Mucosa of rectum (tissue), 2 donors: ENCODE measurements at regions not wholly inside any gene's neighbourhood (a gene's known extent, or its start where the extent isn't known, plus 50 kb on each side); places are given as distances from the start of the nearest gene placed in this dataset.

ENCODE experiments used
- H3K27ac ChIP-seq, 2 donors: one replicate each; pipeline ENCODE4 v1.7.0; 2013; ENCODE audit warnings: inconsistent platforms in 2 of 2, low read depth in 2 of 2, low read length in 2 of 2
- H3K27me3 ChIP-seq, 2 donors: one replicate each; pipeline ENCODE4 v1.7.0; 2013; ENCODE audit warnings: low read length in 2 of 2; ENCODE audit not compliant: control insufficient read depth in 2 of 2, insufficient read depth in 2 of 2
- H3K36me3 ChIP-seq, 2 donors: one replicate each; pipeline ENCODE4 v1.7.0; 2013; ENCODE audit warnings: low read length in 2 of 2; ENCODE audit not compliant: control insufficient read depth in 2 of 2, insufficient read depth in 2 of 2
- H3K4me1 ChIP-seq, 2 donors: one replicate each; pipeline ENCODE4 v1.7.0; 2013; ENCODE audit warnings: low read length in 2 of 2, mild to moderate bottlenecking in 1 of 2; ENCODE audit not compliant: control insufficient read depth in 2 of 2, insufficient read depth in 2 of 2
- H3K4me3 ChIP-seq, 2 donors: one replicate each; pipeline ENCODE4 v1.7.0; 2013; ENCODE audit warnings: low read length in 2 of 2
- H3K9ac ChIP-seq, 2 donors: one replicate each; pipeline ENCODE4 v1.7.0; 2013; ENCODE audit warnings: low read length in 2 of 2, low read depth in 1 of 2, mild to moderate bottlenecking in 1 of 2
- H3K9me3 ChIP-seq, 2 donors: one replicate each; pipeline ENCODE4 v1.7.0; 2013; ENCODE audit warnings: low read length in 2 of 2; ENCODE audit not compliant: control insufficient read depth in 2 of 2
- donor health status: healthy.
- donor health status: Normal muscosa, but diverticular disease.

DNA sequence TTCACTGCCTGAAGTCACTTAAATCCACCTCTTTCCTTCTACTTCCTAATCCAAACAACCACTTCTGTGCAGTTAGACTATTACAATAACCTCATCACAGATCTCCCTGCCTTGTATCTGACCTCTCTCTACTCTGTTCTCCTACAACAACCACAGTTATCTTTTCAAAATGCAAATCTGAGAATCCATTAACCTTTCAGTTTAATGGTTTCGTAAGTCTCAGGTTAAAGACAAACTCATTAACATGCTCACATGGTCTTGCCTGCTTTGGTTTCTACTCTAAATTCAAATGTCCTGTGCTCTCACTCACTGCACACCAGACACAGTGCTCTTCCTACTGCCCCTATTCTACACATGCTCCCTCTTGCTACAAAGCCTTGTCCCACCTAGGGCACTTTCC lies 406.5 kb upstream of the THBS1 start:
- H3K27me3 ChIP-seq: no peaks in the 10 kb centered on the region
- peaks cover 0 to 5% of the 10 kb centered on the region in 2 donors for H3K4me1 ChIP-seq
- no peaks in the 10 kb centered on the region for H3K9me3 ChIP-seq
- H3K27ac ChIP-seq: no peak overlapping the region
- no peak overlapping the region for H3K9ac ChIP-seq
- no peak overlapping the region for H3K4me3 ChIP-seq
- H3K36me3 ChIP-seq: no peaks in the 10 kb centered on the region

DNA sequence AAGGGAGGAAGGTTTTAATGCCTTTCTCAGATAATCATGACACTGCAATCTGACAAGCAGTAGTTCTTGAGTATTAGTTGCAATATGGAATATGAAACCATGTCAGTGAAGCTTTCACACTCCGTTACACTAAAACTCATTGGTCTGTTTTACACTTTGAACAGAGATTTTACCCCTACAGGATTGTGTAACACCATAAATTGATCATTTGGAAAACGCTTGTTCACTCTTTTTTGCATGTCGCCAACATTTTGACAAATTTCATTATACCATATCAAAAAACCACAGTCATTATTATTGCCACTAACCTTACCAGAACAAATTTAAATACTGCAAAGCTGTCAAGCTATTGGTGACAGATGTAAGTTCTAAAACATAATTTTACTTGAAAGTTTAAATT lies 404.8 kb upstream of the THBS1 start:
- Histone ChIP-seq H3K9ac (no peak overlapping the region), H3K4me3 (no peak overlapping the region), H3K9me3 (no peaks in the 10 kb centered on the region), H3K4me1 (peaks cover 0 to 5% of the 10 kb centered on the region in 2 donors), H3K27ac (no peak overlapping the region), H3K27me3 (no peaks in the 10 kb centered on the region), H3K36me3 (no peaks in the 10 kb centered on the region)

DNA sequence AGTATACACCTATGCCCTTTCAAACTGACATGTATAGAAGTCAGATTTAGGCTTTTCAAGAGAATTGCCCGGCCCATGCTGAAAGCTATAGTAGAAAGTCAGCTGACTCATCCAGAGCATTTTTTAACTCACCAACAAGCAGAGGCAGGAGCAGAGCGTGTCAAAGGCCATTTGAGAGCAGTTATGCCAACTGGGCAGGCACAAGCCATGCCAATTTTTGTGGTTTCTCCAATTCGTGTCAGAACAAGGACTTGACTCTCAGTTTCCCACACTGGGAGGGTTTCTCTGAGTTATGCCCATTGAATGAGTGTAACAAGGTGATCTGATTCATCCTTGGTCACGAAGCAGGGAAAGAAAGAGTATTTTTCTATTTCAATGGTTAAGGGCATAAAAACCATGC lies 403.3 kb upstream of the THBS1 start:
- no peak overlapping the region for H3K27ac ChIP-seq
- H3K36me3 ChIP-seq: no peaks in the 10 kb centered on the region
- H3K27me3 ChIP-seq: no peaks in the 10 kb centered on the region
- peaks cover 0 to 11% of the 10 kb centered on the region in 2 donors for H3K4me1 ChIP-seq
- no peaks in the 10 kb centered on the region for H3K9me3 ChIP-seq
- H3K9ac ChIP-seq: no peak overlapping the region
- H3K4me3 ChIP-seq: no peak overlapping the region

DNA sequence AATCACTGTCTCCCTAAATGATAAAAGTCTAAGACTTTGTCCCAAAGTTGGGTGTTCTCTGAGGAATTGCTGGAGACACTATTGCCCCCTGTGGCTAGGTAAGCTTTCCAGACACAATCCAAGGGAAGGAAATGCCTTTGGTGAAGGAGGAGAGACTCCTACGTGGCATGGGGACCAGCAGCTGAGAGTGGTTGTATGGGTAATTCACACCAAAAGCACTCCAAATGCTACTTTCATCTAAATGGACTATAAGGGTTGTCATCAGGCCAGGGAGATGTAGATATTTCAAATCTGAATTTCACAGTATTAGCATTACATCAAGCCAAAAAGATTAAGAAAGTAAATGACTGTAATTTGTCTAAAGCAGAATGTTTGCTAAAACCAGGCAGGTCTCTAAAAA lies 400.8 kb upstream of the THBS1 start:
- Histone ChIP-seq H3K27me3 (no peaks in the 10 kb centered on the region), H3K9ac (no peak overlapping the region), H3K4me1 (peaks cover 0 to 6% of the 10 kb centered on the region in 2 donors), H3K27ac (no peak overlapping the region), H3K4me3 (no peak overlapping the region), H3K36me3 (no peaks in the 10 kb centered on the region), H3K9me3 (no peaks in the 10 kb centered on the region)

DNA sequence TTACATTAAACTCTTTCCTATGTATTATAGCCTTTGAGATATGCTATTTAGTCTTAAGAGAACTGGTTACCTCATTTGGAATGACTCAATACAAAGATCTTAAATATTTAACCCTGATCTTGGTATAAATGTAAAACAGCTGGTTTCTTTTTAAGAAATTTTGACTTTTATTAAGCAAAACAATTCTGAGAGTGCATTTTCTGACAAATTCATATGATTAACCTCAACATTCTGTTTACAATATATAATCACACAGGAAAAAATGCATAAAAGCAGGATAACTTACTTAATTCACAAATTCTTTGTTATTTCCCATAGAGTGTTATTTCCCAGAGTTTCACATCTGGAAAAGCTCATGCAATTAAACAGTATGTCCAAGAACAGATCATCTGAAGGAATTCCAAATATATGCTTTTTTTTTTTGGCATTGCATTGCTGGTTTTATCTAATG lies 400.4 kb upstream of the THBS1 start:
- Histone ChIP-seq H3K4me1 (peaks cover 0 to 6% of the 10 kb centered on the region in 2 donors), H3K27me3 (no peaks in the 10 kb centered on the region), H3K9me3 (no peaks in the 10 kb centered on the region), H3K9ac (no peak overlapping the region), H3K4me3 (no peak overlapping the region), H3K27ac (no peak overlapping the region), H3K36me3 (no peaks in the 10 kb centered on the region)

DNA sequence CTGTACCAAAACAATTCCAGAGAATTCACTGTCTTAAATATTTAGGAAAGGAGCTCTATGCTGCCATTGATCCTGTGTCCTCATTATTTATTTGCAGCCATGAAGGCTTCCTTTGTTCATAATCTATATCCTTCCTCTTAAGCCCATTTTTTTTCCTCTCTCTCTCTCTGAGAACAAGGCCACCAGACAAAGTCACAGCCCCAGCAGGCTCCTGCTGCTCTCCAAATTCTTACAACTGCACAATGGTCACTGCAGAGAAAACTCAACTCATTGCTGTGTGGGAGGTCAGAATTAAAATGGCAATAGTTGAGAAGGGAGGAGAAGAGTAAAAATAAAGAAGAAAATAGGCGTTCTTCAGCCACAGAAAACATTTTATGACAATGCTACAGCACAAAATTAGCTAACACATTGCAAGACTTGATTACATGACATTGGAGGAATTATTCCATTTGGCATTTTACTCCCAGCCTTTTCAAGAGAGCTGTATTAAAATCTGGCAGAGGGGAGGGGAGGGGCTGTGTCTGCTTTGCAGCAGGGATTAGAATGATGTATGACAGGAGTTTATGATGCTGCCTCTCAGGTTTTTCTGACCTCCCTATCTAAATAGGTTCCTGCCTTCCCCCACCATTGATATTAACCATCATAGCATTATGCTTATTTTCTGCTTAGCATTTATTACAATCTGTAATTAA lies 399.7 kb upstream of the THBS1 start:
- H3K27me3 ChIP-seq: no peaks in the 10 kb centered on the region
- no peak overlapping the region for H3K4me3 ChIP-seq
- no peaks in the 10 kb centered on the region for H3K36me3 ChIP-seq
- no peaks in the 10 kb centered on the region for H3K9me3 ChIP-seq
- no peak overlapping the region for H3K9ac ChIP-seq
- H3K4me1 ChIP-seq: peaks cover 0 to 6% of the 10 kb centered on the region in 2 donors
- no peak overlapping the region for H3K27ac ChIP-seq

DNA sequence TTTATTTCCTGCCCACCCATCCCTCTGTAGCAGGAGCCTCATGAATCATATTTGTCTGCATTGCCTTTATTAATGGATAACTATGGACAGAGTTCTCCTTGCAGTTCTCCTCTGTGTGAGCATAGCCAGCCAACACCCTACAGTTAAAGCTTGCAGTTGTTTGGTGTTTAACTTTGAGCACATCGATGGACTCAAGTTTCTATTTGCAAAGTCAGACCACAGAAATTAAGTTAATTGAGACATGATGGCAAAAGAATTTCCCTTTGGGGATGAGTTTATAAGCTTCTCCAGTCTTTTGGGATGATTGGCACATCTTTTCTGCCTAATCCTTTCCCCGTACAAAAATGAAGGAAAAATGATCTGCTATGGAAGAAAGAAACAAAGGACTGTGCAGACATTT lies 398.9 kb upstream of the THBS1 start:
- H3K36me3 ChIP-seq: no peaks in the 10 kb centered on the region
- no peak overlapping the region for H3K4me3 ChIP-seq
- H3K27me3 ChIP-seq: no peaks in the 10 kb centered on the region
- H3K27ac ChIP-seq: no peak overlapping the region
- H3K9ac ChIP-seq: no peak overlapping the region
- H3K4me1 ChIP-seq: peaks cover 0 to 6% of the 10 kb centered on the region in 2 donors
- no peaks in the 10 kb centered on the region for H3K9me3 ChIP-seq

DNA sequence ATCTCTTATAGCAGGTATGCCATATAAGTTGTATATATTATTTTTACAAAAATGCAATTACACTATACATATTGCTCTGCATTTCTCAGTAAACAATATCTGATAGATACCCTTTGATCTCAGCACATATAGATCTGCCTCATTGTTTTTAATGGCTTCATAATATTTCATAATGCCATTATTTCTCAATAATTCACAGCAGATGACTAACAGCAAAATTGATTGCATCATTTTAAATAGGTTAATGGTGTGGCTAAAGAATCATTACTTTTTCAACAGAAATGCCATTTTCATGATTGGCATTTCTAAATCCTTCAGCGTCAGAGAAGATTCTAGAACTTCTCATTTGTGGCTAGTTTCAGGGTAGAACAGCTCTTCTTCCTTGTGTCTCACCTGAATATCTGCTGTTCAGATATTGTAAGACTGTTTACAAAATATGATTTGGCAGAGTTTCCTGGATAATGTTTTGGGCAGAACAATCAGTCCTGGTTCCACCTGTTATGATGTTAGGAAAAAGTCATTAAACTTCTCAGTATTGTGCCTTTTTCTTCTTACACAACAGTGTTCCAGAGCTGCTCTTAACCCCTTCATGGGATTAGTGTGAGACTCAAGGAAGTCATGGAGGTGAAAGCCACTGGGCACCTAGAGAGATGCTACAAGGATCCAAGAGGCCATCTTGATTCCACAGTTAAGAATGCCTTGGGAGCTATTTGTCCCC lies 397.6 kb upstream of the THBS1 start:
- H3K4me3 ChIP-seq: no peak overlapping the region
- H3K9me3 ChIP-seq: no peaks in the 10 kb centered on the region
- H3K36me3 ChIP-seq: no peaks in the 10 kb centered on the region
- no peaks in the 10 kb centered on the region for H3K27me3 ChIP-seq
- no peak overlapping the region for H3K27ac ChIP-seq
- peaks cover 0 to 6% of the 10 kb centered on the region in 2 donors for H3K4me1 ChIP-seq
- H3K9ac ChIP-seq: no peak overlapping the region

DNA sequence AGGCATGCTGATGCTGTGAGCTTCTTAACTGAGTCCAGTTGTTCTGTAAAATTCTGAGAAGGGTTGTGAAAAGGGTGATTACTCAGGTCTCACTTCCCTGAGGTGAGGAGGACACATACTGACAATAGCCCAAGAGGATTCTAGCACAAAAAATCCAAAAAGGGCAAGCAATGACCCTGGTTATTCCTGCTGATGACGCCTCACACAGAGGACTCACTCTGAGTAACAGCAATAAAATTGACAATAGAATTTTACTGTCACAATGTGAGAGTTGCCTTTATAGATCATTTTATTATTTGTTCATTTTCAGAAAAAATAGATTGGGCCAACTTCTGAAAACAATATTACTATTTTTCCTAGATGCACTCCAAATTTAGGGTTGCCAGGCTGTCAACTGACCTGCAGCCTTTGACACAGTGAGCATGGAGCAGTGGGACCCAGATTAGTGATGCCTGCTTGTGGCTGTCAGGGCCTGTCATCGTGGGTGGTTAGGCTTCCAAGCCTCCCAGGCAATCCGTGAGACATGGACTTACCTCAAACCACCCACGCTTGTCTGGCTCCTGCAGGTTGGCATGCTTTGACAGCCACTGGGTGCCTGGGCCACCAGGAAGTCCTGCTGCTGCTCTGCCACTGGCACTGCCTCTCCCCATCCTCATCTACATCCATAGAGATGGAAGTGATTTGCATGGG lies 396.0 kb upstream of the THBS1 start:
- no peaks in the 10 kb centered on the region for H3K9me3 ChIP-seq
- H3K27ac ChIP-seq: no peak overlapping the region
- no peaks in the 10 kb centered on the region for H3K36me3 ChIP-seq

DNA sequence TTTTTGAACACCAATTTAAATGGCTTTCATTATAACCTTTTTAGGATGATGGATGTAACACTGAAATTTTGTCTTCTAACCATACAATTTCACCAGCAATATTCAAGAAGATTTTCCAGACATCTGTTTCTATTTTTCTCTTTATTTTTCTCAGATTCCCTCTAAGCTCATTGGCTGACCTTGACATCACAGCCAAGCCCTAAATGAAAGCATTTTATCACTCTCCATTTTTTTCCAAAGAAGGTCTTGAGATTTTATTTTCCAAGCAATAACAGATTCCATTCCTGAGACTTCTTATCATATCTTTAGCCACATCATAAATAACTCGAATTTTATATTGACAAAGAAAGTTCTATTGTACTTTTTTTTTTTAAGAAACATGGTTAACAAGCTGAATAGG lies 392.6 kb upstream of the THBS1 start:
- Histone ChIP-seq H3K4me1 (no peaks in the 10 kb centered on the region), H3K36me3 (no peaks in the 10 kb centered on the region), H3K9ac (no peak overlapping the region), H3K4me3 (no peak overlapping the region), H3K9me3 (no peaks in the 10 kb centered on the region), H3K27ac (no peak overlapping the region), H3K27me3 (no peaks in the 10 kb centered on the region)

More for the DNA sequence above, 396.0 kb upstream of the THBS1 start:
- peaks cover 0 to 6% of the 10 kb centered on the region in 2 donors for H3K4me1 ChIP-seq
- no peaks in the 10 kb centered on the region for H3K27me3 ChIP-seq
- H3K9ac ChIP-seq: no peak overlapping the region
- H3K4me3 ChIP-seq: no peak overlapping the region
